GM23338 (cell line): ENCODE measurements at regions not wholly inside any gene's neighbourhood (a gene's known extent, or its start where the extent isn't known, plus 50 kb on each side); places are given as distances from the start of the nearest gene placed in this dataset.

Source experiments
- ATAC-seq: fragments of 200-7000 bp; cut with Tn5 transposase; 3 replicates; pipeline ENCODE4 v1.9.1; 2020
- DNase-seq: peaks from one replicate; pipeline ENCODE4 v3.0.0-alpha.2; 2015; ENCODE audit warnings: low spot score
- H2AFZ ChIP-seq: fragments of 200-600 bp; sonication (generic); 2 replicates; pipeline ENCODE4 v1.8.0; 2016; ENCODE audit warnings: antibody characterized with exemption, mild to moderate bottlenecking, moderate library complexity
- H3F3A ChIP-seq: fragments of 200-600 bp; sonication (generic); replicated peaks from 2 replicates; pipeline ENCODE4 v1.8.0; 2017; ENCODE audit warnings: antibody characterized with exemption, mixed run types, low read depth
- H3K27ac ChIP-seq: fragments of 200-600 bp; sonication (generic); 2 replicates; pipeline ENCODE4 v1.6.1; 2016; ENCODE audit warnings: low read depth
- H3K27me3 ChIP-seq: fragments of 200-600 bp; sonication (generic); 2 replicates; pipeline ENCODE4 v1.8.0; 2016; ENCODE audit warnings: mild to moderate bottlenecking, mixed run types, moderate library complexity; ENCODE audit not compliant: insufficient read depth
- H3K36me3 ChIP-seq: fragments of 200-600 bp; sonication (generic); 2 replicates; pipeline ENCODE4 v1.8.0; 2016; ENCODE audit warnings: mild to moderate bottlenecking; ENCODE audit not compliant: insufficient read depth
- H3K4me1 ChIP-seq: fragments of 200-600 bp; sonication (generic); 2 replicates; pipeline ENCODE4 v1.8.0; 2016; ENCODE audit warnings: mild to moderate bottlenecking, moderate library complexity; ENCODE audit not compliant: insufficient read depth
- H3K4me2 ChIP-seq: fragments of 200-600 bp; sonication (generic); 2 replicates; pipeline ENCODE4 v1.7.1; 2017; ENCODE audit warnings: mixed run types
- H3K4me3 ChIP-seq: fragments of 200-600 bp; sonication (generic); 2 replicates; pipeline ENCODE4 v1.6.1; 2016; ENCODE audit warnings: mixed run types
- H3K79me2 ChIP-seq: fragments of 200-600 bp; sonication (generic); replicated peaks from 2 replicates; pipeline ENCODE4 v1.8.0; 2017; ENCODE audit warnings: mild to moderate bottlenecking; ENCODE audit not compliant: insufficient read depth
- H3K9me2 ChIP-seq: fragments of 200-600 bp; sonication (generic); 2 replicates; pipeline ENCODE4 v1.8.0; 2017; ENCODE audit not compliant: insufficient read depth
- H4K20me1 ChIP-seq: fragments of 200-600 bp; sonication (generic); replicated peaks from 2 replicates; pipeline ENCODE4 v1.8.0; 2017; ENCODE audit warnings: mild to moderate bottlenecking; ENCODE audit not compliant: insufficient read depth
- H3K27ac Mint-ChIP-seq: 2 replicates; pipeline ENCODE4 v1.8.0; 2020; ENCODE audit warnings: inconsistent platforms, mild to moderate bottlenecking, moderate library complexity, mixed read lengths
- H3K27me3 Mint-ChIP-seq: 3 replicates; pipeline ENCODE4 v1.8.0; 2022; ENCODE audit warnings: low read depth, mild to moderate bottlenecking, moderate library complexity, mixed read lengths, inconsistent platforms; ENCODE audit not compliant: insufficient read depth, poor library complexity
- H3K36me3 Mint-ChIP-seq: 3 replicates; pipeline ENCODE4 v1.8.0; 2021; ENCODE audit warnings: low read depth, mild to moderate bottlenecking, inconsistent platforms, moderate library complexity, mixed read lengths
- H3K4me1 Mint-ChIP-seq: 3 replicates; pipeline ENCODE4 v1.8.0; 2020; ENCODE audit warnings: mild to moderate bottlenecking, inconsistent platforms, mixed read lengths
- H3K4me3 Mint-ChIP-seq: 3 replicates; pipeline ENCODE4 v1.8.0; 2021; ENCODE audit warnings: moderate library complexity, mild to moderate bottlenecking, inconsistent platforms, mixed read lengths
- H3K9me3 Mint-ChIP-seq: 3 replicates; pipeline ENCODE4 v1.8.0; 2020; ENCODE audit warnings: moderate library complexity, mild to moderate bottlenecking, inconsistent platforms, mixed read lengths
- CREB1 ChIP-seq: fragments of 250-450 bp; sonication (Bioruptor Pico); IDR thresholded peaks from 2 replicates; pipeline ENCODE4 v1.5.0; 2020; ENCODE audit warnings: low read depth, mild to moderate bottlenecking, moderate library complexity
- EZH2 ChIP-seq: fragments of 200-600 bp; sonication (generic); IDR thresholded peaks from one replicate; pipeline ENCODE4 v1.8.0; 2017; ENCODE audit warnings: antibody characterized with exemption, mild to moderate bottlenecking, low read depth; ENCODE audit not compliant: unreplicated experiment
- JUNB ChIP-seq: IDR thresholded peaks from one replicate; pipeline ENCODE4 v1.6.1; 2016; ENCODE audit warnings: antibody characterized with exemption; ENCODE audit not compliant: unreplicated experiment
- NANOG ChIP-seq: IDR thresholded peaks from 2 replicates; pipeline ENCODE4 v1.6.1; 2016; ENCODE audit warnings: antibody characterized with exemption, borderline replicate concordance
- STAT1 ChIP-seq: IDR thresholded peaks from one replicate; pipeline ENCODE4 v1.6.1; 2016; ENCODE audit warnings: antibody characterized with exemption; ENCODE audit not compliant: unreplicated experiment
- ZNF114 ChIP-seq: fragments of 250-450 bp; sonication (Bioruptor Pico); IDR thresholded peaks from 2 replicates; pipeline ENCODE4 v1.5.0; 2020; ENCODE audit warnings: mild to moderate bottlenecking, moderate library complexity
- ZNF331 ChIP-seq: fragments of 250-450 bp; sonication (Bioruptor Pico); IDR thresholded peaks from 2 replicates; pipeline ENCODE4 v1.5.0; 2020; ENCODE audit warnings: low read depth, mild to moderate bottlenecking, moderate library complexity
- TF ChIP-seq, protein P1 (sequence below): fragments of 250-450 bp; sonication (Bioruptor Pico); IDR thresholded peaks from 2 replicates; pipeline ENCODE4 v1.5.0; 2020; ENCODE audit warnings: mild to moderate bottlenecking, moderate library complexity

DNA sequence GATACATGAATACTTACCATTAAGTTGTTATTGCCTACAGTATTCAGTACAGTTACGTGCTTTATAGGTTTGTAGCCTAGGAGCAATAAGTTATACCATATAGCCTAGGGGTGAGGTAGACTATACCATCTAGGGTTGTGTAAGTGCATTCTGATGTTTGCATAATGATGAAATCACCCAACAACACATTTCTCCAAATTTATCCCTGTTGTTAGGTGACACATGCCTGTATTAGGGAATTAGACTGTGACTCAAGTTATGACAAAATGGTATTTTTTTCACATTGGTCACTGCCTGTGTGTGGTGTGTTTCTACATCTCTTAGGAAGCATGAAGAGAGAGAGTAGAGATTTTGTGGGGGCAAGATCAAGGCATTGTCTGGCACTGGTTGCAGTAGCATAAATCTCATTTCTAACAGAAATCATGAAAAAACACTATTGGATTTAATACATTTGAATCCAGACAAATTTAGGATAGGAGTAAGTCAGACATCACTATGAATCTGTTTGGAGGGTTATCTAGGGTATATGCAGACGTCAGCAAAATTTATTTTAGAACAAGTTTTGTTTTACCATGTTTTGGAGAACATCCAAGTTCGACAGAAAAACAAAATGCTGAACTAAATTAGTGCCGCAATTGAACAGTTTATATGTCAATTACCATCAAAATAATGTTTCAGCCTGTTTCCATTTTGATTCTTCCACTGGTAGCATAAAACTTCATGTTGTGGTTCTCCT is 332.1 kb downstream of the LMO7 start (continued):
- TF ChIP-seq, protein P1, sequence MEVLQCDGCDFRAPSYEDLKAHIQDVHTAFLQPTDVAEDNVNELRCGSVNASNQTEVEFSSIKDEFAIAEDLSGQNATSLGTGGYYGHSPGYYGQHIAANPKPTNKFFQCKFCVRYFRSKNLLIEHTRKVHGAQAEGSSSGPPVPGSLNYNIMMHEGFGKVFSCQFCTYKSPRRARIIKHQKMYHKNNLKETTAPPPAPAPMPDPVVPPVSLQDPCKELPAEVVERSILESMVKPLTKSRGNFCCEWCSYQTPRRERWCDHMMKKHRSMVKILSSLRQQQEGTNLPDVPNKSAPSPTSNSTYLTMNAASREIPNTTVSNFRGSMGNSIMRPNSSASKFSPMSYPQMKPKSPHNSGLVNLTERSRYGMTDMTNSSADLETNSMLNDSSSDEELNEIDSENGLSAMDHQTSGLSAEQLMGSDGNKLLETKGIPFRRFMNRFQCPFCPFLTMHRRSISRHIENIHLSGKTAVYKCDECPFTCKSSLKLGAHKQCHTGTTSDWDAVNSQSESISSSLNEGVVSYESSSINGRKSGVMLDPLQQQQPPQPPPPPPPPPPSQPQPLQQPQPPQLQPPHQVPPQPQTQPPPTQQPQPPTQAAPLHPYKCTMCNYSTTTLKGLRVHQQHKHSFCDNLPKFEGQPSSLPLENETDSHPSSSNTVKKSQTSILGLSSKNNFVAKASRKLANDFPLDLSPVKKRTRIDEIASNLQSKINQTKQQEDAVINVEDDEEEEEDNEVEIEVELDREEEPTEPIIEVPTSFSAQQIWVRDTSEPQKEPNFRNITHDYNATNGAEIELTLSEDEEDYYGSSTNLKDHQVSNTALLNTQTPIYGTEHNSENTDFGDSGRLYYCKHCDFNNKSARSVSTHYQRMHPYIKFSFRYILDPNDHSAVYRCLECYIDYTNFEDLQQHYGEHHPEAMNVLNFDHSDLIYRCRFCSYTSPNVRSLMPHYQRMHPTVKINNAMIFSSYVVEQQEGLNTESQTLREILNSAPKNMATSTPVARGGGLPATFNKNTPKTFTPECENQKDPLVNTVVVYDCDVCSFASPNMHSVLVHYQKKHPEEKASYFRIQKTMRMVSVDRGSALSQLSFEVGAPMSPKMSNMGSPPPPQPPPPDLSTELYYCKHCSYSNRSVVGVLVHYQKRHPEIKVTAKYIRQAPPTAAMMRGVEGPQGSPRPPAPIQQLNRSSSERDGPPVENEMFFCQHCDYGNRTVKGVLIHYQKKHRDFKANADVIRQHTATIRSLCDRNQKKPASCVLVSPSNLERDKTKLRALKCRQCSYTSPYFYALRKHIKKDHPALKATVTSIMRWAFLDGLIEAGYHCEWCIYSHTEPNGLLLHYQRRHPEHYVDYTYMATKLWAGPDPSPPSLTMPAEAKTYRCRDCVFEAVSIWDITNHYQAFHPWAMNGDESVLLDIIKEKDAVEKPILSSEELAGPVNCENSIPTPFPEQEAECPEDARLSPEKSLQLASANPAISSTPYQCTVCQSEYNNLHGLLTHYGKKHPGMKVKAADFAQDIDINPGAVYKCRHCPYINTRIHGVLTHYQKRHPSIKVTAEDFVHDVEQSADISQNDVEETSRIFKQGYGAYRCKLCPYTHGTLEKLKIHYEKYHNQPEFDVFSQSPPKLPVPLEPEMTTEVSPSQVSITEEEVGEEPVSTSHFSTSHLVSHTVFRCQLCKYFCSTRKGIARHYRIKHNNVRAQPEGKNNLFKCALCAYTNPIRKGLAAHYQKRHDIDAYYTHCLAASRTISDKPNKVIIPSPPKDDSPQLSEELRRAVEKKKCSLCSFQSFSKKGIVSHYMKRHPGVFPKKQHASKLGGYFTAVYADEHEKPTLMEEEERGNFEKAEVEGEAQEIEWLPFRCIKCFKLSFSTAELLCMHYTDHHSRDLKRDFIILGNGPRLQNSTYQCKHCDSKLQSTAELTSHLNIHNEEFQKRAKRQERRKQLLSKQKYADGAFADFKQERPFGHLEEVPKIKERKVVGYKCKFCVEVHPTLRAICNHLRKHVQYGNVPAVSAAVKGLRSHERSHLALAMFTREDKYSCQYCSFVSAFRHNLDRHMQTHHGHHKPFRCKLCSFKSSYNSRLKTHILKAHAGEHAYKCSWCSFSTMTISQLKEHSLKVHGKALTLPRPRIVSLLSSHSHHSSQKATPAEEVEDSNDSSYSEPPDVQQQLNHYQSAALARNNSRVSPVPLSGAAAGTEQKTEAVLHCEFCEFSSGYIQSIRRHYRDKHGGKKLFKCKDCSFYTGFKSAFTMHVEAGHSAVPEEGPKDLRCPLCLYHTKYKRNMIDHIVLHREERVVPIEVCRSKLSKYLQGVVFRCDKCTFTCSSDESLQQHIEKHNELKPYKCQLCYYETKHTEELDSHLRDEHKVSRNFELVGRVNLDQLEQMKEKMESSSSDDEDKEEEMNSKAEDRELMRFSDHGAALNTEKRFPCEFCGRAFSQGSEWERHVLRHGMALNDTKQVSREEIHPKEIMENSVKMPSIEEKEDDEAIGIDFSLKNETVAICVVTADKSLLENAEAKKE (CRISPR knock-in tag), result no peak
- TF ChIP-seq EZH2 (no peak), ZNF114 (no peak)

GRCh38 chr13:75963302-75963701 is 327.2 kb downstream of the LMO7 start:
- no peaks in the 10 kb centered on the region for H4K20me1 ChIP-seq
- Mint-ChIP-seq H3K9me3 (no peaks in the 10 kb centered on the region), H3K27me3 (no peaks in the 10 kb centered on the region), H3K4me1 (peaks cover 10% of the 10 kb centered on the region; the same call in 2 of the 3 replicates), H3K27ac (peak overlapping the region; percentile 80), H3K36me3 (no peaks in the 10 kb centered on the region), H3K4me3 (no peak overlapping the region)
- no peak overlapping the region for H3K4me2 ChIP-seq
- no peaks in the 10 kb centered on the region for H3K79me2 ChIP-seq
- peak overlapping the region; percentile 95 for H2AFZ ChIP-seq
- H3K4me3 ChIP-seq, result no peak overlapping the region
- H3K27me3 ChIP-seq, result no peaks in the 10 kb centered on the region
- no peaks in the 10 kb centered on the region for H3F3A ChIP-seq
- H3K27ac ChIP-seq, result no peak overlapping the region
- peak; percentile 5 for DNase-seq
- no peaks in the 10 kb centered on the region; the same call in 1 of the 2 replicates for H3K36me3 ChIP-seq
- no peak for ATAC-seq
- no peaks in the 10 kb centered on the region for H3K9me2 ChIP-seq
- TF ChIP-seq CREB1 (CRISPR knock-in tag) (no peak), NANOG (no peak), ZNF331 (no peak), STAT1 (no peak), EZH2 (no peak), ZNF114 (no peak), JUNB (no peak)
- TF ChIP-seq, protein P1 (CRISPR knock-in tag), result no peak
- H3K4me1 ChIP-seq, result peaks cover 8% of the 10 kb centered on the region
